WTC11 (cell line): ENCODE measurements at regions not wholly inside any gene's neighbourhood (a gene's known extent, or its start where the extent isn't known, plus 50 kb on each side); places are given as distances from the start of the nearest gene placed in this dataset.

Experiments used
- ATAC-seq: fragments of 200-7000 bp; cut with Tn5 transposase; 2 replicates; pipeline ENCODE4 v1.10.0; 2021; ENCODE audit warnings: mild to moderate bottlenecking, moderate library complexity
- CTCF ChIA-PET: fragments of 300-600 bp; sonication (Branson Sonifier 250); formaldehyde crosslinking; loops from one replicate; lab custom pipeline; 2021; ENCODE audit warnings: antibody characterized with exemption; lab: Charles Lee
- POLR2A ChIA-PET: fragments of 350-600 bp; sonication (Branson Sonifier 250); formaldehyde crosslinking; loops from one replicate; lab custom pipeline; 2021; ENCODE audit warnings: antibody characterized with exemption; lab: Charles Lee
- DNase-seq: peaks from one replicate; pipeline ENCODE4 v3.0.0; 2021; ENCODE audit warnings: low spot score
- H3K27ac Mint-ChIP-seq: 2 replicates; pipeline ENCODE4 v1.8.0; 2021; ENCODE audit warnings: mixed read lengths
- H3K27me3 Mint-ChIP-seq: 2 replicates; pipeline ENCODE4 v1.8.0; 2021; ENCODE audit warnings: low read depth, mild to moderate bottlenecking, moderate library complexity, mixed read lengths
- H3K36me3 Mint-ChIP-seq: 2 replicates; pipeline ENCODE4 v1.8.0; 2021; ENCODE audit warnings: mixed read lengths
- H3K4me1 Mint-ChIP-seq: 2 replicates; pipeline ENCODE4 v1.8.0; 2022; ENCODE audit warnings: mixed read lengths
- H3K4me3 Mint-ChIP-seq: 2 replicates; pipeline ENCODE4 v1.8.0; 2021; ENCODE audit warnings: mild to moderate bottlenecking, moderate library complexity, mixed read lengths
- H3K9me3 Mint-ChIP-seq: 2 replicates; pipeline ENCODE4 v1.8.0; 2021; ENCODE audit warnings: mixed read lengths
- HMGXB4 ChIP-seq: sonication (generic); formaldehyde crosslinking; IDR thresholded peaks from 2 replicates; pipeline ENCODE4 v1.8.1; 2023; ENCODE audit warnings: mild to moderate bottlenecking, moderate library complexity, missing genetic modification reagents
- IRF1 ChIP-seq: sonication (generic); formaldehyde crosslinking; IDR thresholded peaks from 2 replicates; pipeline ENCODE4 v1.8.0; 2023; ENCODE audit warnings: missing genetic modification reagents
- JUN ChIP-seq: sonication (generic); formaldehyde crosslinking; IDR thresholded peaks from 2 replicates; pipeline ENCODE4 v1.8.0; 2023; ENCODE audit warnings: mild to moderate bottlenecking, missing genetic modification reagents
- MXD4 ChIP-seq: fragments of 250-450 bp; sonication (Bioruptor Pico); IDR thresholded peaks from 2 replicates; pipeline ENCODE4 v1.8.0; 2021; ENCODE audit warnings: mild to moderate bottlenecking, moderate library complexity, borderline replicate concordance
- MYBL2 ChIP-seq: sonication (generic); formaldehyde crosslinking; IDR thresholded peaks from 2 replicates; pipeline ENCODE4 v1.8.1; 2023; ENCODE audit warnings: mild to moderate bottlenecking, moderate library complexity, missing genetic modification reagents
- NR1H2 ChIP-seq: sonication (generic); formaldehyde crosslinking; IDR thresholded peaks from 2 replicates; pipeline ENCODE4 v1.9.0; 2021; ENCODE audit warnings: mild to moderate bottlenecking, moderate library complexity, missing genetic modification reagents
- NR3C1 ChIP-seq: sonication (generic); formaldehyde crosslinking; conservative IDR thresholded peaks from 2 replicates; pipeline ENCODE4 v1.8.1; 2023; ENCODE audit warnings: low read depth, mild to moderate bottlenecking, missing genetic modification reagents
- PRDM15 ChIP-seq: sonication (generic); formaldehyde crosslinking; IDR thresholded peaks from 2 replicates; pipeline ENCODE4 v1.8.0; 2022; ENCODE audit warnings: missing genetic modification reagents
- SMAD4 ChIP-seq: sonication (generic); formaldehyde crosslinking; IDR thresholded peaks from 2 replicates; pipeline ENCODE4 v1.8.0; 2022; ENCODE audit warnings: mild to moderate bottlenecking, missing genetic modification reagents
- SOX15 ChIP-seq: fragments of 250-450 bp; sonication (Bioruptor Pico); IDR thresholded peaks from 2 replicates; pipeline ENCODE4 v1.9.0; 2021; ENCODE audit warnings: mild to moderate bottlenecking
- TCF7 ChIP-seq: sonication (generic); formaldehyde crosslinking; IDR thresholded peaks from 2 replicates; pipeline ENCODE4 v1.8.0; 2022; ENCODE audit warnings: mild to moderate bottlenecking, low read depth, missing genetic modification reagents, moderate library complexity
- TEAD4 ChIP-seq: sonication (generic); formaldehyde crosslinking; IDR thresholded peaks from 2 replicates; pipeline ENCODE4 v1.8.0; 2022; ENCODE audit warnings: mild to moderate bottlenecking, missing genetic modification reagents
- ZNF232 ChIP-seq: sonication (generic); formaldehyde crosslinking; IDR thresholded peaks from 2 replicates; pipeline ENCODE4 v1.8.0; 2022; ENCODE audit warnings: mild to moderate bottlenecking, missing genetic modification reagents
- ZNF423 ChIP-seq: fragments of 250-450 bp; sonication (Bioruptor Pico); IDR thresholded peaks from 2 replicates; pipeline ENCODE4 v2.1.2; 2022; ENCODE audit warnings: mild to moderate bottlenecking, moderate library complexity
- ZNF512 ChIP-seq: sonication (generic); formaldehyde crosslinking; IDR thresholded peaks from 2 replicates; pipeline ENCODE4 v1.8.1; 2022; ENCODE audit warnings: missing genetic modification reagents, borderline replicate concordance
- TF ChIP-seq, protein P1 (sequence below): sonication (generic); formaldehyde crosslinking; IDR thresholded peaks from 2 replicates; pipeline ENCODE4 v1.8.0; 2022; ENCODE audit warnings: mild to moderate bottlenecking, missing genetic modification reagents
- TF ChIP-seq, protein P2 (sequence below): sonication (generic); formaldehyde crosslinking; IDR thresholded peaks from 2 replicates; pipeline ENCODE4 v1.8.1; 2022; ENCODE audit warnings: mild to moderate bottlenecking, missing genetic modification reagents, moderate library complexity, borderline replicate concordance
- TF ChIP-seq, protein P3 (sequence below): fragments of 250-450 bp; sonication (Bioruptor Pico); IDR thresholded peaks from 2 replicates; pipeline ENCODE4 v2.1.2; 2022; ENCODE audit warnings: mild to moderate bottlenecking, moderate library complexity
- TF ChIP-seq, protein P4 (sequence below): sonication (generic); formaldehyde crosslinking; IDR thresholded peaks from 2 replicates; pipeline ENCODE4 v1.8.1; 2023; ENCODE audit warnings: mild to moderate bottlenecking, missing genetic modification reagents

DNA sequence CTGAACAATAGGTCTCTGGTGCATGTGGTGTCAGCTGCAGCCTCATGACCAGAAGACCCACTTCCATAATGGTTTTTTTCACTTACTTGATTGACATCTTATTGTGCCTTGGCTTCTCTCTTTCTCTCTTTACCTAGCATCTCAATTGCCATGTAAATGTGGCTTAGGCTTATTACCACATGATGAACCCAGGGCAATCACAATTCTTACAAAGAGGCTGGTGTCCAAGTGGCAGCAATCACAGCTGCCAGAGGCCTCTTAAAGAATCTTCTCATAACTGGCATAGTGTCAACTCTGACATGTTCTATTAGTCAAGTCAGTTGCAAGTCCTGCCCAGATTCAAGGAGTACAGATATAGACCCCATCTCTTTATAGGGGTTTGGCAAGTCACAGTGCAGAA, 1224.8 kb downstream of the SUCLG1 start:
- DNase-seq (no peak), ATAC-seq (no peak)
- POLR2A ChIA-PET = no interaction called here
- H3K27ac Mint-ChIP-seq = no peak overlapping the region
- H3K9me3 Mint-ChIP-seq = peaks cover 5% of the 10 kb centered on the region; the same call in 1 of the 2 replicates
- peaks cover 5% of the 10 kb centered on the region for H3K36me3 Mint-ChIP-seq
- TF ChIP-seq ZNF512 (CRISPR knock-in tag) = no peak
- no peak for TF ChIP-seq NR1H2 (CRISPR knock-in tag)
- no peak for TF ChIP-seq TCF7 (CRISPR knock-in tag)
- TF ChIP-seq JUN (CRISPR knock-in tag) = no peak
- TF ChIP-seq, all 79 proteins: peak for 0
- H3K4me3 Mint-ChIP-seq = no peak overlapping the region
- H3K4me1 Mint-ChIP-seq = peaks cover 12% of the 10 kb centered on the region
- no peaks in the 10 kb centered on the region for H3K27me3 Mint-ChIP-seq
- CTCF ChIA-PET = no interaction called here

DNA sequence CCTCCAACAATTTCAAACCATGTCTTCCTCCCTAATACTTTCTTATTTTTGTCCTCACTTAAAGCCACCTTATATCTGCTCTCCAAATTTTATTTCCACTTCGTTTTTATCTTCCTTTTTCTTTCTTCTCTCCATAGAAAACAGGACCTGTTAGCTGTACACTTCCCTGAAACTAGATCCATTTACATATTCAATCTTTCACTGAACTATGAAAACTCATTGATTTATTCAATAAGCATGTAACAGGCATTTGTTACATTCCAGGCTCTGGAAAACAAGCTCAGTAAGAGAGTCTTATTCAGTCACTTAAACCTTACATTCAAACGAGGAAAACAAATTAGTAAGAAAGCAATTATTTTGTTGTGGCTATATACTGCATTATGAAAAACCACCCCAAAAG, 1225.3 kb downstream of the SUCLG1 start:
- no peaks in the 10 kb centered on the region for H3K27me3 Mint-ChIP-seq
- TF ChIP-seq ZNF423 (CRISPR knock-in tag) (no peak), TCF7 (CRISPR knock-in tag) (no peak), SOX15 (CRISPR knock-in tag) (no peak), NR3C1 (CRISPR knock-in tag) (no peak), PRDM15 (CRISPR knock-in tag) (no peak), TEAD4 (CRISPR knock-in tag) (no peak), MXD4 (CRISPR knock-in tag) (no peak), MYBL2 (CRISPR knock-in tag) (no peak), IRF1 (CRISPR knock-in tag) (no peak), SMAD4 (CRISPR knock-in tag) (no peak), JUN (CRISPR knock-in tag) (no peak), ZNF512 (CRISPR knock-in tag) (no peak), HMGXB4 (CRISPR knock-in tag) (no peak), ZNF232 (CRISPR knock-in tag) (no peak)
- TF ChIP-seq, protein P1, sequence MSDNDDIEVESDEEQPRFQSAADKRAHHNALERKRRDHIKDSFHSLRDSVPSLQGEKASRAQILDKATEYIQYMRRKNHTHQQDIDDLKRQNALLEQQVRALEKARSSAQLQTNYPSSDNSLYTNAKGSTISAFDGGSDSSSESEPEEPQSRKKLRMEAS = no peak
- TF ChIP-seq, protein P2, sequence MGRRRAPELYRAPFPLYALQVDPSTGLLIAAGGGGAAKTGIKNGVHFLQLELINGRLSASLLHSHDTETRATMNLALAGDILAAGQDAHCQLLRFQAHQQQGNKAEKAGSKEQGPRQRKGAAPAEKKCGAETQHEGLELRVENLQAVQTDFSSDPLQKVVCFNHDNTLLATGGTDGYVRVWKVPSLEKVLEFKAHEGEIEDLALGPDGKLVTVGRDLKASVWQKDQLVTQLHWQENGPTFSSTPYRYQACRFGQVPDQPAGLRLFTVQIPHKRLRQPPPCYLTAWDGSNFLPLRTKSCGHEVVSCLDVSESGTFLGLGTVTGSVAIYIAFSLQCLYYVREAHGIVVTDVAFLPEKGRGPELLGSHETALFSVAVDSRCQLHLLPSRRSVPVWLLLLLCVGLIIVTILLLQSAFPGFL = no peak
- TF ChIP-seq, protein P3, sequence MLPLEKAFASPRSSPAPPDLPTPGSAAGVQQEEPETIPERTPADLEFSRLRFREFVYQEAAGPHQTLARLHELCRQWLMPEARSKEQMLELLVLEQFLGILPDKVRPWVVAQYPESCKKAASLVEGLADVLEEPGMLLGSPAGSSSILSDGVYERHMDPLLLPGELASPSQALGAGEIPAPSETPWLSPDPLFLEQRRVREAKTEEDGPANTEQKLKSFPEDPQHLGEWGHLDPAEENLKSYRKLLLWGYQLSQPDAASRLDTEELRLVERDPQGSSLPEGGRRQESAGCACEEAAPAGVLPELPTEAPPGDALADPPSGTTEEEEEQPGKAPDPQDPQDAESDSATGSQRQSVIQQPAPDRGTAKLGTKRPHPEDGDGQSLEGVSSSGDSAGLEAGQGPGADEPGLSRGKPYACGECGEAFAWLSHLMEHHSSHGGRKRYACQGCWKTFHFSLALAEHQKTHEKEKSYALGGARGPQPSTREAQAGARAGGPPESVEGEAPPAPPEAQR = no peak
- TF ChIP-seq, protein P4, sequence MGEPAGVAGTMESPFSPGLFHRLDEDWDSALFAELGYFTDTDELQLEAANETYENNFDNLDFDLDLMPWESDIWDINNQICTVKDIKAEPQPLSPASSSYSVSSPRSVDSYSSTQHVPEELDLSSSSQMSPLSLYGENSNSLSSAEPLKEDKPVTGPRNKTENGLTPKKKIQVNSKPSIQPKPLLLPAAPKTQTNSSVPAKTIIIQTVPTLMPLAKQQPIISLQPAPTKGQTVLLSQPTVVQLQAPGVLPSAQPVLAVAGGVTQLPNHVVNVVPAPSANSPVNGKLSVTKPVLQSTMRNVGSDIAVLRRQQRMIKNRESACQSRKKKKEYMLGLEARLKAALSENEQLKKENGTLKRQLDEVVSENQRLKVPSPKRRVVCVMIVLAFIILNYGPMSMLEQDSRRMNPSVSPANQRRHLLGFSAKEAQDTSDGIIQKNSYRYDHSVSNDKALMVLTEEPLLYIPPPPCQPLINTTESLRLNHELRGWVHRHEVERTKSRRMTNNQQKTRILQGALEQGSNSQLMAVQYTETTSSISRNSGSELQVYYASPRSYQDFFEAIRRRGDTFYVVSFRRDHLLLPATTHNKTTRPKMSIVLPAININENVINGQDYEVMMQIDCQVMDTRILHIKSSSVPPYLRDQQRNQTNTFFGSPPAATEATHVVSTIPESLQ (CRISPR knock-in tag) = no peak
- peaks cover 12% of the 10 kb centered on the region for H3K4me1 Mint-ChIP-seq
- no peak for DNase-seq
- ATAC-seq = no peak
- peaks cover 5% of the 10 kb centered on the region; the same call in 1 of the 2 replicates for H3K9me3 Mint-ChIP-seq
- H3K4me3 Mint-ChIP-seq = no peak overlapping the region
- no peak overlapping the region for H3K27ac Mint-ChIP-seq
- ChIA-PET CTCF (no interaction called here), POLR2A (no interaction called here)
- H3K36me3 Mint-ChIP-seq = peaks cover 5% of the 10 kb centered on the region
